ENCODE measurements at regions not wholly inside any gene's neighbourhood (a gene's known extent, or its start where the extent isn't known, plus 50 kb on each side); places are given as distances from the start of the nearest gene placed in this dataset.

GRCh38 chr4:185966997-185967775 lies 101.8 kb upstream of the TLR3 start:
- H3K9ac ChIP-seq, result no peak overlapping the region
- H3K27ac ChIP-seq, result no peak overlapping the region
- H3K4me3 Mint-ChIP-seq, result no peak overlapping the region
- H3K9me3 ChIP-seq (ENCODE audit: low read depth), result no peaks in the 10 kb centered on the region
- no peaks in the 10 kb centered on the region for H3K36me3 ChIP-seq
- peaks cover 10% of the 10 kb centered on the region for H3K9me3 Mint-ChIP-seq
- DNase-seq (ENCODE audit: low spot score), result no peak
- no peaks in the 10 kb centered on the region for H4K20me1 ChIP-seq (ENCODE audit: low read depth)
- peaks cover 1% of the 10 kb centered on the region for H3K36me3 Mint-ChIP-seq
- H3K4me2 ChIP-seq, result no peak overlapping the region
- H3K79me2 ChIP-seq (ENCODE audit: low read depth), result no peaks in the 10 kb centered on the region
- H3K4me1 ChIP-seq, result peaks cover 4% of the 10 kb centered on the region
- no peak overlapping the region for H3K4me3 ChIP-seq
- no peak overlapping the region for H3K27ac Mint-ChIP-seq
- TF ChIP-seq EZH2 (IDR thresholded peaks at IDR 0.05) (no peak), CTCF (IDR thresholded peaks at IDR 0.05) (no peak), EZH2phosphoT487 (IDR thresholded peaks at IDR 0.05) (no peak)
- H2AFZ ChIP-seq (replicated peaks), result no peak overlapping the region
- no peaks in the 10 kb centered on the region for H3K4me1 Mint-ChIP-seq
- no peaks in the 10 kb centered on the region for H3F3A ChIP-seq (ENCODE audit: low read depth)
- H3K27me3 ChIP-seq, result no peaks in the 10 kb centered on the region
- peaks cover 11% of the 10 kb centered on the region for H3K27me3 Mint-ChIP-seq (ENCODE audit: insufficient read depth, low read depth)

- no peaks in the 10 kb centered on the region for H3K9me3 ChIP-seq (ENCODE audit: low read depth)
- no peak overlapping the region for H3K4me3 ChIP-seq
- Mint-ChIP-seq H3K4me1 (no peaks in the 10 kb centered on the region), H3K27me3 (ENCODE audit: insufficient read depth, low read depth) (peaks cover 11% of the 10 kb centered on the region), H3K27ac (no peak overlapping the region), H3K4me3 (no peak overlapping the region), H3K36me3 (peaks cover 1% of the 10 kb centered on the region), H3K9me3 (peaks cover 14% of the 10 kb centered on the region)
- no peaks in the 10 kb centered on the region for H3K36me3 ChIP-seq
- no peak overlapping the region for H3K27ac ChIP-seq
- no peaks in the 10 kb centered on the region for H3K27me3 ChIP-seq
- H3F3A ChIP-seq (ENCODE audit: low read depth), result no peaks in the 10 kb centered on the region
- H3K79me2 ChIP-seq (ENCODE audit: low read depth), result no peaks in the 10 kb centered on the region
- no peaks in the 10 kb centered on the region for H4K20me1 ChIP-seq (ENCODE audit: low read depth)
- H3K4me2 ChIP-seq, result no peak overlapping the region
- TF ChIP-seq EZH2 (IDR thresholded peaks at IDR 0.05) (no peak), CTCF (IDR thresholded peaks at IDR 0.05) (no peak), EZH2phosphoT487 (IDR thresholded peaks at IDR 0.05) (no peak)
- DNase-seq (ENCODE audit: low spot score), result no peak
- H3K9ac ChIP-seq, result no peak overlapping the region
- no peaks in the 10 kb centered on the region for H3K4me1 ChIP-seq
- H2AFZ ChIP-seq (replicated peaks), result no peak overlapping the region
Measured at GRCh38 chr4:185969657-185970056, 99.3 kb upstream of the TLR3 start.

GRCh38 chr4:185987961-185988627 lies 80.9 kb upstream of the TLR3 start:
- Mint-ChIP-seq H3K27ac (no peak overlapping the region), H3K4me3 (no peak overlapping the region), H3K27me3 (ENCODE audit: insufficient read depth, low read depth) (peaks cover 4% of the 10 kb centered on the region), H3K4me1 (peaks cover 12% of the 10 kb centered on the region), H3K9me3 (peaks cover 13% of the 10 kb centered on the region), H3K36me3 (peaks cover 3% of the 10 kb centered on the region)
- Histone ChIP-seq H3K27ac (no peak overlapping the region), H3K9me3 (ENCODE audit: low read depth) (no peaks in the 10 kb centered on the region), H2AFZ (replicated peaks) (no peak overlapping the region), H3K4me3 (no peak overlapping the region), H3K9ac (no peak overlapping the region), H3K4me1 (peaks cover 20% of the 10 kb centered on the region), H3K4me2 (no peak overlapping the region), H3K36me3 (no peaks in the 10 kb centered on the region), H4K20me1 (ENCODE audit: low read depth) (no peaks in the 10 kb centered on the region), H3F3A (ENCODE audit: low read depth) (peaks cover 5% of the 10 kb centered on the region), H3K79me2 (ENCODE audit: low read depth) (no peaks in the 10 kb centered on the region), H3K27me3 (no peaks in the 10 kb centered on the region)
- no peak for TF ChIP-seq EZH2phosphoT487 (IDR thresholded peaks at IDR 0.05)
- no peak for TF ChIP-seq EZH2 (IDR thresholded peaks at IDR 0.05)
- TF ChIP-seq CTCF (IDR thresholded peaks at IDR 0.05), result no peak
- DNase-seq (ENCODE audit: low spot score), result no peak

All from neural progenitor cell (in vitro differentiated cells).